Activated naive CD4-positive, alpha-beta T cell treated with anti-CD3 and anti-CD28 coated beads, Interleukin-2, amount 50 U/mL, for 24 hours (primary cell): ENCODE measurements at regions not wholly inside any gene's neighbourhood (a gene's known extent, or its start where the extent isn't known, plus 50 kb on each side); places are given as distances from the start of the nearest gene placed in this dataset.

Source experiments
- H3K27ac Mint-ChIP-seq: one replicate; pipeline ENCODE4 v1.8.0; 2021; ENCODE audit warnings: mild to moderate bottlenecking, mixed read lengths
- H3K27me3 Mint-ChIP-seq: one replicate; pipeline ENCODE4 v1.8.0; 2021; ENCODE audit warnings: mixed read lengths
- H3K36me3 Mint-ChIP-seq: one replicate; pipeline ENCODE4 v1.8.0; 2021; ENCODE audit warnings: mixed read lengths
- H3K4me1 Mint-ChIP-seq: one replicate; pipeline ENCODE4 v1.8.0; 2021; ENCODE audit warnings: mixed read lengths
- H3K4me3 Mint-ChIP-seq: one replicate; pipeline ENCODE4 v1.8.0; 2021; ENCODE audit warnings: mild to moderate bottlenecking, mixed read lengths
- H3K9me3 Mint-ChIP-seq: one replicate; pipeline ENCODE4 v1.8.0; 2021; ENCODE audit warnings: mixed read lengths

DNA sequence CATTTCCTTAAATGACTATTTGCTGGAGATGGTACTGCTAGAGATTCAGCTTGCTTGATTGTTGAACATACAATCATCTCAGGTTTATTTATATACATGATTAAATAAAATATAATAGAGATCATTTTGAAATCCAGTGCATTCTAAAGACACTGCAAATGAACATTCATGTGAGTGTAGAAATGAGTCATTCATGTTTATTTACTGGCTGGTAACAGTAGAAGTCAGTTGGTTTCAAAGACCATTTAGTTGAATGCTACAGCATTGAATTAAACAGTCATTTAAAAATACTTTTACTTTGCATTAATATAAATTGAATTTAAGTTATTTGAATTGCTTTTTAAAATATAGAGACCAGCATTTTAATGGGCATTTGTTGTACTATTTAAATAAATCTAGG, 551.9 kb upstream of the GOLIM4 start:
- no peaks in the 10 kb centered on the region for H3K4me1 Mint-ChIP-seq
- no peaks in the 10 kb centered on the region for H3K36me3 Mint-ChIP-seq

DNA sequence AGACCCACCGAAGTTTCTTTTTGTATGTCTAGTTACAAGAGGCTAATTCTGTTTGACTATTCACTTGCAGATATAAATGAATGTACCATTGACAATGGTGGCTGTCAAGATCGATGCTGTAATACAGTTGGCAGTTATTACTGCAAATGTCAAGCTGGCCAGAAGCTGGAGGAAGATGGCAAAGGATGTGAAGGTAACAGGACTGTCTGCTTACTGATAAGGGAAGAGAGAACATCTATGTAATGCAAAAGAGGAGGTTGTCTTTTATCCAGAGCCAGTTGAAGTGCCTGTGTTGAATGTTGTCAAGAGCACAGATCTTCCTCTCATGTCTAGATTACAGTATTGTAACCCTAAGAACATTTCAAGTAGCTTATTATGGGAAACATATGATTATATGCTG, 549.5 kb upstream of the GOLIM4 start:
- H3K36me3 Mint-ChIP-seq: no peaks in the 10 kb centered on the region
- H3K27me3 Mint-ChIP-seq: no peaks in the 10 kb centered on the region
- H3K4me1 Mint-ChIP-seq: no peaks in the 10 kb centered on the region
- no peaks in the 10 kb centered on the region for H3K9me3 Mint-ChIP-seq
- H3K4me3 Mint-ChIP-seq: no peak overlapping the region
- H3K27ac Mint-ChIP-seq: no peak overlapping the region

More for the DNA sequence above, 551.9 kb upstream of the GOLIM4 start:
- Mint-ChIP-seq H3K27me3 (no peaks in the 10 kb centered on the region), H3K4me3 (no peak overlapping the region), H3K27ac (no peak overlapping the region), H3K9me3 (no peaks in the 10 kb centered on the region)

GRCh38 chr3:168628549-168628948, 532.8 kb upstream of the GOLIM4 start:
- H3K36me3 Mint-ChIP-seq: no peaks in the 10 kb centered on the region
- no peaks in the 10 kb centered on the region for H3K4me1 Mint-ChIP-seq
- no peak overlapping the region for H3K27ac Mint-ChIP-seq
- H3K27me3 Mint-ChIP-seq: no peaks in the 10 kb centered on the region
- H3K9me3 Mint-ChIP-seq: no peaks in the 10 kb centered on the region
- no peak overlapping the region for H3K4me3 Mint-ChIP-seq

DNA sequence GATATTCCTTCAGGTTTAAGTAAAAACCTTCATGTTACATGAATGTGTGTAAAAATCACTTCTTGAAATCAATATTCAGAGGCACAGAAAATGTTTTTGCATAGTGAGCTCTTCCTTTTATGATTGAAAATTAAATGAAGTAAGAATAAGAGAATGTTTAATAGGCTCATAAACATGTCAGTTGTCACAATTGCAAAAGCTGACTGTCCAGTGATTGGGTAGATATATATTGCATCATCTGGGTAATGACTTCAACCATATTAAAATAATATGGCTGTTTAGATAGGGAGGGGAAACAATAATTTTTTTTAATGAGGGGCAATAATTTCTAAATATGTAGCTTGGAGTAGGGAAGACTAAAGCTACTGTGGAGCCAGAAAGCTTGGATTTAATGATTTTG, 529.8 kb upstream of the GOLIM4 start:
- Mint-ChIP-seq H3K4me3 (no peak overlapping the region), H3K4me1 (no peaks in the 10 kb centered on the region), H3K9me3 (no peaks in the 10 kb centered on the region), H3K36me3 (no peaks in the 10 kb centered on the region), H3K27ac (no peak overlapping the region), H3K27me3 (no peaks in the 10 kb centered on the region)

GRCh38 chr3:168624892-168625448, 529.2 kb upstream of the GOLIM4 start:
- Mint-ChIP-seq H3K4me3 (no peak overlapping the region), H3K4me1 (no peaks in the 10 kb centered on the region), H3K36me3 (no peaks in the 10 kb centered on the region), H3K27me3 (no peaks in the 10 kb centered on the region), H3K9me3 (no peaks in the 10 kb centered on the region), H3K27ac (no peak overlapping the region)

DNA sequence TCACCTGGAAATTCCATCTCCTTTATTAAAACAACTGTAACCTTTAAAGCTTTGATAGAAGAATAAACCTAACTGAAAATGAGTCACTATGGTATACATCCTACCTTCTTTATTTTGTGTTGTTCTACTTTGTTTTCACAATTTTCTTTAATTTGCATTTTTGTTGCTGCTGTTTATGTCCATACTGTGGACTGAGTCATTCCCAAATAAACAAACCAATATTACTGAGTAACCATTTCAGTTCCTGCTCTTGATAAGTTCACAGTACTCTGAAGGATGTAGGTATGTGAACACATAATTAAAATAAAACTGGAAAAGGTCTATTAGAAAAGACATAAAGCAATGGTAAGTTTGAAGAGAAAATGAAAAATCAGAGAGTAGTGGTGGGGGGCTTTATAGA, 528.5 kb upstream of the GOLIM4 start:
- Mint-ChIP-seq H3K9me3 (no peaks in the 10 kb centered on the region), H3K27ac (no peak overlapping the region), H3K4me3 (no peak overlapping the region), H3K36me3 (no peaks in the 10 kb centered on the region), H3K27me3 (no peaks in the 10 kb centered on the region), H3K4me1 (no peaks in the 10 kb centered on the region)

- H3K4me3 Mint-ChIP-seq: no peak overlapping the region
- H3K27me3 Mint-ChIP-seq: no peaks in the 10 kb centered on the region
- no peaks in the 10 kb centered on the region for H3K4me1 Mint-ChIP-seq
- no peak overlapping the region for H3K27ac Mint-ChIP-seq
- H3K9me3 Mint-ChIP-seq: no peaks in the 10 kb centered on the region
- H3K36me3 Mint-ChIP-seq: no peaks in the 10 kb centered on the region
These were observed 527.1 kb upstream of the GOLIM4 start for GRCh38 chr3:168622795-168623194.

GRCh38 chr3:168620854-168621253, 525.1 kb upstream of the GOLIM4 start:
- no peak overlapping the region for H3K4me3 Mint-ChIP-seq
- no peaks in the 10 kb centered on the region for H3K36me3 Mint-ChIP-seq
- H3K27ac Mint-ChIP-seq: no peak overlapping the region
- peaks cover 7% of the 10 kb centered on the region for H3K9me3 Mint-ChIP-seq
- no peaks in the 10 kb centered on the region for H3K4me1 Mint-ChIP-seq
- no peaks in the 10 kb centered on the region for H3K27me3 Mint-ChIP-seq

GRCh38 chr3:168618827-168619470, 523.2 kb upstream of the GOLIM4 start:
- Mint-ChIP-seq H3K27me3 (no peaks in the 10 kb centered on the region), H3K36me3 (no peaks in the 10 kb centered on the region), H3K9me3 (peaks cover 7% of the 10 kb centered on the region), H3K4me3 (no peak overlapping the region), H3K27ac (no peak overlapping the region), H3K4me1 (no peaks in the 10 kb centered on the region)

DNA sequence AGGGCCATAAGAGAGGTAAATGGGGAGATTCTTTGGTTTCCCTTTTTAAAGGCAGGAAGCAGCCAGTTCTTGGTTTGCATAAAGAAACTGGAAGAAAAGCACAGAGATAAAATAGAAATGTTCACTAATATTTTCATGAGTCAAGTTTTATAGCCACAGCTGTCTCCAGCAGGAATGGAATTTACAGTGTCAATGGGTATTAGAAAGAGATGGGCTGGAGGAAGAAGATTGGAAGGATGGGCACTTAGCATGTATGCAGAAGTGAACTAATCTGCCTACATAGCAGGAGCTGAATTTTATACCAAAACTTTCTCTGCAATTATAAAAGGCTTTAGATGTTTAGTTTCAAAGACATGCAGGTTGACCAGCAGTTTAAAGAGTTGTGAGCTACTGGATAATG, 521.9 kb upstream of the GOLIM4 start:
- no peaks in the 10 kb centered on the region for H3K36me3 Mint-ChIP-seq
- no peaks in the 10 kb centered on the region for H3K27me3 Mint-ChIP-seq
- no peak overlapping the region for H3K27ac Mint-ChIP-seq
- H3K9me3 Mint-ChIP-seq: peaks cover 7% of the 10 kb centered on the region
- no peak overlapping the region for H3K4me3 Mint-ChIP-seq
- no peaks in the 10 kb centered on the region for H3K4me1 Mint-ChIP-seq

GRCh38 chr3:168616915-168617314, 521.2 kb upstream of the GOLIM4 start:
- Mint-ChIP-seq H3K4me1 (no peaks in the 10 kb centered on the region), H3K9me3 (peaks cover 7% of the 10 kb centered on the region), H3K27me3 (no peaks in the 10 kb centered on the region), H3K27ac (no peak overlapping the region), H3K36me3 (no peaks in the 10 kb centered on the region), H3K4me3 (no peak overlapping the region)

DNA sequence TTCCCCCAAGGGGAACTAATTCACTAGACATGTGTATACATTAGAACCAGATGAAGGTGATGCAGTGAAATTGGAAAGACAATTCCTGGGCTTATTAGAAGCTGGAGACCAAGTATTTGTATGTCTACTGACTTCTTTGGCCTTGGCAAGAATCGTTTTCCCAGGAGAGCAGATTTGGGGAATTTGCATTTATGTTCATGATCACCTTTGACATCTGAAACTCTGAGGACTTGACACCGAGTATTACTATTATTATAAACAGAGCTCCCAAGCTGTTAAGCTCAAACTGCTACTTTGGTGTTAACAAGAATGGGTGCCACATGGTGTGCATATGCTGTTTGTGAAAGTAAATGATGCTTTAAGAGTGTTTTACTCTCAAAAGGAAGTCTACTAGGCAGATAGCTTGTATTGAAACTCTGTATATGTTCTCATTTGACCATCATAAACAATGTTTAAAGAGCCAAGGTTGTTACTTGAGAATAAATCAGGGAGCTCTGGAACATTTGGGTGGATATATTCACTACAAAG, 519.8 kb upstream of the GOLIM4 start:
- Mint-ChIP-seq H3K27me3 (no peaks in the 10 kb centered on the region), H3K4me1 (no peaks in the 10 kb centered on the region), H3K27ac (no peak overlapping the region), H3K4me3 (no peak overlapping the region), H3K36me3 (no peaks in the 10 kb centered on the region), H3K9me3 (peaks cover 7% of the 10 kb centered on the region)

- no peak overlapping the region for H3K27ac Mint-ChIP-seq
- H3K36me3 Mint-ChIP-seq: no peaks in the 10 kb centered on the region
- peaks cover 7% of the 10 kb centered on the region for H3K9me3 Mint-ChIP-seq
- no peak overlapping the region for H3K4me3 Mint-ChIP-seq
- no peaks in the 10 kb centered on the region for H3K27me3 Mint-ChIP-seq
- no peaks in the 10 kb centered on the region for H3K4me1 Mint-ChIP-seq
These were observed 517.4 kb upstream of the GOLIM4 start for GRCh38 chr3:168613151-168613550.

DNA sequence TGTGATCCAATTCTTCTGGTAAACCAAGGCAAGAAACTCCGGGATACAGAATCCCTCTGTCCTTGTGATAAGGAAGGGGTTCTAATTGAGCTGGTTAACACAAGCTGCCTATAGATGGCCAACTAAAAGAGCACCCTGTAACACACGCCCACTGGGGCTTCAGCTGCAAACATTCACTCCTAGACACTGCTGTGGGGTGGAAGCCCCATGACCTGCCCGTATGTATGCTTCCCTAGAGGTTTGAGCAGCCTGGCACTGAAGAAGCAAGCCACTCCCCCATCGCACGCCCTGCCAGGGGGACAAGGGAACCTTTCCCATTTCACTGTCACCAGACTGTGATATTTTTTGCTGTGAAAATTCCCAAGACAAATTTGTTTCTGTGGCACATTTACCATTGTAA, 516.9 kb upstream of the GOLIM4 start:
- no peaks in the 10 kb centered on the region for H3K4me1 Mint-ChIP-seq
- no peaks in the 10 kb centered on the region for H3K27me3 Mint-ChIP-seq
- no peak overlapping the region for H3K4me3 Mint-ChIP-seq
- no peaks in the 10 kb centered on the region for H3K36me3 Mint-ChIP-seq
- H3K9me3 Mint-ChIP-seq: peaks cover 7% of the 10 kb centered on the region
- no peak overlapping the region for H3K27ac Mint-ChIP-seq

GRCh38 chr3:168611826-168612225, 516.1 kb upstream of the GOLIM4 start:
- H3K9me3 Mint-ChIP-seq: peaks cover under 1% of the 10 kb centered on the region
- H3K36me3 Mint-ChIP-seq: no peaks in the 10 kb centered on the region
- H3K4me3 Mint-ChIP-seq: no peak overlapping the region
- H3K4me1 Mint-ChIP-seq: no peaks in the 10 kb centered on the region
- no peak overlapping the region for H3K27ac Mint-ChIP-seq
- no peaks in the 10 kb centered on the region for H3K27me3 Mint-ChIP-seq

GRCh38 chr3:168608926-168609325, 513.2 kb upstream of the GOLIM4 start:
- H3K9me3 Mint-ChIP-seq: no peaks in the 10 kb centered on the region
- no peaks in the 10 kb centered on the region for H3K4me1 Mint-ChIP-seq
- H3K27ac Mint-ChIP-seq: no peak overlapping the region
- H3K36me3 Mint-ChIP-seq: no peaks in the 10 kb centered on the region
- H3K27me3 Mint-ChIP-seq: no peaks in the 10 kb centered on the region
- H3K4me3 Mint-ChIP-seq: no peak overlapping the region

GRCh38 chr3:168604767-168605166, 509.0 kb upstream of the GOLIM4 start:
- Mint-ChIP-seq H3K27ac (no peak overlapping the region), H3K36me3 (no peaks in the 10 kb centered on the region), H3K4me1 (no peaks in the 10 kb centered on the region), H3K27me3 (no peaks in the 10 kb centered on the region), H3K9me3 (no peaks in the 10 kb centered on the region), H3K4me3 (no peak overlapping the region)
